Psoas muscle (tissue), 7 donors: ENCODE measurements at regions not wholly inside any gene's neighbourhood (a gene's known extent, or its start where the extent isn't known, plus 50 kb on each side); places are given as distances from the start of the nearest gene placed in this dataset.

Experiments used
- ATAC-seq, 4 donors: fragments of 200-7000 bp; cut with Tn5 transposase; one replicate each; pipeline ENCODE4 v1.9.1; 2020; ENCODE audit warnings: moderate library complexity in 3 of 4, mild to moderate bottlenecking in 2 of 4
- DNase-seq, 2 donors: peaks; one replicate each; pipeline ENCODE4 v3.0.0-alpha.2; 2020
- H3K27ac ChIP-seq: fragments of 200-600 bp; one replicate; pipeline ENCODE4 v1.8.0; 2022
- H3K27me3 ChIP-seq, 3 donors: fragments of 200-600 bp in 1 of 3; one replicate each; pipeline versions ENCODE4 v1.6.1 to v1.8.0; 2013 to 2022; ENCODE audit warnings: low read length in 2 of 3, mild to moderate bottlenecking in 2 of 3, moderate library complexity in 1 of 3; ENCODE audit not compliant: insufficient read depth in 3 of 3
- H3K36me3 ChIP-seq, 2 donors: fragments of 200-600 bp in 1 of 2; one replicate each; pipeline versions ENCODE4 v1.6.1 to v1.8.0; 2013 to 2022; ENCODE audit warnings: low read depth in 1 of 2, mild to moderate bottlenecking in 1 of 2, moderate library complexity in 1 of 2; ENCODE audit not compliant: insufficient read depth in 1 of 2
- H3K4me1 ChIP-seq: fragments of 200-600 bp; one replicate; pipeline ENCODE4 v1.8.0; 2022
- H3K4me3 ChIP-seq: fragments of 200-600 bp; one replicate; pipeline ENCODE4 v1.8.0; 2022; ENCODE audit warnings: mild to moderate bottlenecking
- H3K9me3 ChIP-seq: fragments of 200-600 bp; one replicate; pipeline ENCODE4 v1.8.0; 2022
- CTCF ChIP-seq: fragments of 200-600 bp; IDR thresholded peaks from one replicate; pipeline ENCODE4 v1.8.0; 2022; ENCODE audit warnings: antibody characterized with exemption
- WGBS, 3 donors: extraction: QIAGEN DNeasy Blood & Tissue Kit; methylation state at CpG; one replicate each; pipeline versions ENCODE4 v1.1.6 to v1.1.7; 2013; 5-methylcytosine and 5-hydroxymethylcytosine counted together
- intact Hi-C, 2 donors: fragments of 100-400 bp; cut with DNase I; formaldehyde crosslinking; loops; one replicate each; pipeline versions ENCODE4 v1.11.0 to v1.14.2; 2022
- donor health status: healthy with polysubstance abuse.
- donor health status: DM: no; HTN: no; CAD: no; lungs with moderate emphysema.
- donor health status: Bipolar disorder and iron deficiency.
- donor health status: healthy.
- donor health status: DM: yes; HTN: yes; CAD: no.
- donor health status: DM: no; HTN: no; CAD: no.
- donor health status: DM: yes; HTN: yes; CAD: no.

DNA sequence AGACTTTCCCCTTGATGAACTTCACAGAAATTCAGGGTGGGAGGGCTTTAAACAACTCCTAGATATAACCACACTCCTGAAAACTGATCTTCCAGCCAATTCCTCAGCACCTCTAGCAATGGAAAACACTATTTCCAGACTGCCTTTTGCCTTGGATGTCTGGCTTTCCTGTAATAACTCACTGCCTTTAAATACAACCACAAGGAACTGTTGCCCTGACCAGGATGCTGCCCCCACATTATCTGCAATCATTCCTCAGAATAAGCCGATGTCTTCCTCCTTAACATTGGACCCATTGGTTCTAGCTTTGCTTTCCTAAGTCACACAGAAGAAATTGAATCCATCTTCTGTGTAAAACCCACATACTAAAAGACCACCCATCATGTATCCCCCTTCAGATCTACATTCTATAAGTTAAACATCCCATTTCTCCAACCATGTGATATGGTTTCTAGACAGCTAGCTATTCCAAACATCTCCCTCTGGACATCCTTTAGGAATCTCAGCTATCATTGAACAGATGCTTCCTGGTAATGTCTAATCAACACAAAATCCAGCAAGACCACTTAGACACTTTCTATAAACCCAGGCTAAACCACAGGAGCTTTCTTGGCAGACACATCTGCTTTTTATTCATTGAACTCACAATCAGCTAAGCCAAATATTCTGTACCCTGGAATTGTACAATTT, 95.9 kb upstream of the KCNQ5 start:
- peaks cover 0 to 2% (median 0%) of the 10 kb centered on the region in 3 donors for H3K27me3 ChIP-seq
- no peak for DNase-seq
- ATAC-seq, result no peak
- H3K36me3 ChIP-seq, result no peaks in the 10 kb centered on the region
- H3K27ac ChIP-seq, result no peak overlapping the region
- TF ChIP-seq CTCF, result no peak
- H3K4me1 ChIP-seq, result no peaks in the 10 kb centered on the region
- 74 to 83% (median 81%) methylated on average over 1 of the region's 1 CpG for WGBS, 3 donors
- intact Hi-C loops, result no loop called here
- no peaks in the 10 kb centered on the region for H3K9me3 ChIP-seq
- no peak overlapping the region for H3K4me3 ChIP-seq

DNA sequence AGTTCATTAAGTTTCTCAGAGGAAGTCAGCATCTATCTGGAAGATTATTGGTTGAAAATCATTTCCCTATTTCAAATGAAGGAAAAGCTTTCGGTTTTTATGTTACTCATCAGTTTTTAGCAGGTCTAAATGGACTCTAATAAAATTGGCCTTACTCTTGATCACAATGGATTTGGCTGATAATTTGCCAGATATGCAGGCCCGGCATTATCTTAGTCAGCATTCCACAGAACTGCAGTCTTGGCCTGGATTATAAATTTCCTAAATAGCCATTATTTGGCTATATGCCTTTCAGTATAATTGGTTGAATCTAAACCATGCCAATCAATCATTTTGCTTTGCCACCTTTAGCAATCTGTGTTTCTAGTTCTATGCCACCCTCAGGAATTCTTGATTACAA, 91.7 kb upstream of the KCNQ5 start:
- H3K27me3 ChIP-seq, result peaks cover 0 to 2% (median 0%) of the 10 kb centered on the region in 3 donors
- H3K4me1 ChIP-seq, result no peaks in the 10 kb centered on the region
- H3K27ac ChIP-seq, result no peak overlapping the region
- H3K9me3 ChIP-seq, result no peaks in the 10 kb centered on the region
- H3K4me3 ChIP-seq, result no peak overlapping the region
- ATAC-seq (no peak), DNase-seq (no peak)
- WGBS, 3 donors, result 42 to 46% (median 43%) methylated on average over 2 of the region's 2 CpGs
- no peak for TF ChIP-seq CTCF
- intact Hi-C loops, result no loop called here
- no peaks in the 10 kb centered on the region for H3K36me3 ChIP-seq

DNA sequence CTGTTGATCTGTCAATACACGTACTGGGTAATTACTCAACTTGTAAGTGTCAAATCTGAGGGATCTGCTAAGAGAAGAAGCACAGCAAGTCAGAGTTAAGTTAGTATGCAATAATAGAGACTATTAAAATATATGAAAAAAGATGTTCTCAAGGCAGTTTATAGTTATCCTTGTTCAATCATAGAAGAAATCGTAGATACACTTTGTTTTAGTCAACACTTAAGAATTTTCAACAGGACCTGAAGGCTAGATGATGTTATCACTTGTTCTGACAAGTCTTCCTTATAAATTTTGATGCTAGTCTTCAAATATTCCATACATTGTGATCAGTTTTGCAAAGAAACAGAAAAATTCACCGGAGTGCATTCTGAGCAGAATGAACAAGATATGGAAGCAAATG, 91.1 kb upstream of the KCNQ5 start:
- Histone ChIP-seq H3K36me3 (no peaks in the 10 kb centered on the region), H3K27ac (no peak overlapping the region), H3K4me3 (no peak overlapping the region), H3K9me3 (no peaks in the 10 kb centered on the region), H3K4me1 (no peaks in the 10 kb centered on the region), H3K27me3 (peaks cover 0 to 4% (median 0%) of the 10 kb centered on the region in 3 donors)
- no peak for ATAC-seq
- intact Hi-C loops, result no loop called here
- TF ChIP-seq CTCF, result no peak
- no peak for DNase-seq
- 74 to 86% (median 75%) methylated on average over 3 of the region's 3 CpGs for WGBS, 3 donors

- no peaks in the 10 kb centered on the region for H3K9me3 ChIP-seq
- no peak for ATAC-seq
- H3K36me3 ChIP-seq, result no peaks in the 10 kb centered on the region
- no peaks in the 10 kb centered on the region for H3K4me1 ChIP-seq
- DNase-seq, result no peak
- peaks cover 0 to 3% (median 0%) of the 10 kb centered on the region in 3 donors for H3K27me3 ChIP-seq
- no peak overlapping the region for H3K27ac ChIP-seq
- intact Hi-C loops, result no loop called here
- H3K4me3 ChIP-seq, result no peak overlapping the region
- TF ChIP-seq CTCF, result no peak
Observed at GRCh38 chr6:72533606-72534005, 88.3 kb upstream of the KCNQ5 start.

DNA sequence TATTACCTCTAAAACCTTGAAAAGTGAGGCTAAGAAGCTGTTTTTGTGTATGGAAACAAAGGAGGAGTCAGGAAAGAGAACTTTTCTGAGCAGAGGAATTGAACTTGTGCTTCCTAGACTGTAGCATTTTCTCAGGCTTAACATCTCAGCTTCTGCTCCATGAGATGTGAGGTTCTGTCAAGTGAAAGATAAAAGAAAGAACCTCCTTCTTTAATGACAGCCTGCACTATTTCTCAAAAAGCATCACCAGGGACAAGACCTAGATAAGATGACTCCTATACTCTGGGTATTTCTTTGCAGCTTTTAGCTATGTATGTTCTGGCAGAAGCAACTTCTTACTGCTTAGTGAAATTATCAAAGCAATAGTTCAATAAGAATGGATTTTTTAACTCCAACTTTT, 87.6 kb upstream of the KCNQ5 start:
- no peak for DNase-seq

More for the DNA sequence above, 87.6 kb upstream of the KCNQ5 start:
- no peak for ATAC-seq
- Histone ChIP-seq H3K4me1 (no peaks in the 10 kb centered on the region), H3K36me3 (no peaks in the 10 kb centered on the region), H3K27ac (no peak overlapping the region), H3K4me3 (no peak overlapping the region), H3K9me3 (no peaks in the 10 kb centered on the region), H3K27me3 (peaks cover 0 to 3% (median 0%) of the 10 kb centered on the region in 3 donors)
- intact Hi-C loops, result no loop called here
- TF ChIP-seq CTCF, result no peak
